ENCODE measurements at regions not wholly inside any gene's neighbourhood (a gene's known extent, or its start where the extent isn't known, plus 50 kb on each side); places are given as distances from the start of the nearest gene placed in this dataset.

DNA sequence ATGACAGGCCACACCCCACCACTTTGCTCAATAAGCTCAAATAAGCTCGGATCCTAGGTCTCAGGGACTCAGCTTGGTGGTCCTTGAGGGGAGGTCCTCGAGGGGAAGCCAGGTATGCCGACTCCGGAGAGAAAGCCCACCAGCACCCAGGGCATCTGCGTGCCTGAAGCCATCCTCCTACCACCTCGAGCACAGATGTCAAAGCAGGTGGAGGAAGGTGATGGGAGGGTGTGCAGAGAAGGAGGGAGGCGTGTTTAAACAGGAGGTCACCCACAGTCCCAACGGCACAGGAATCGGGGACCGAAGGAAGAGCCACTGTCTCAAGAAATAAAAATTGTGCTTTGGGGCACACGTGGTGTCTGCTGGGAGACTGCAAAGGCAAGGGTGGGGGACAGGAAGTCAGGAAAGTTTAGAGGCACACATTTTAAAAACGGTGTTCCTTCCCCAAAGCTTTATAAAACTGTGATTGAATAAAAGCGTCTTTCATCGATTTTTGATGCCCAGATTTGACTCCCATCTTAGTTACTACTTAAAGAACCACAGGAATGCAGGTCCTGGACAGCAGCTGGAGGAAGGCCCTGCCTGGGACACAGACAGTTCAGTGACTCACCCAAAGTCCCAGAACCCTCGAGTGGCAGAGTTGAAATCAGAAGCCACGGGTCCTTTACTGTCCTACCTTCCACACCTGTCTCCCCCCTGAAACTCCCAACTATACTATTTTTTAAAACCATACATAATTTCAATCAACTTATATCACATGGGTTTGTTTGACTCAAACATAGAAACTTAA lies 221.0 kb upstream of the PDE10A start:
- Mint-ChIP-seq H3K4me3 (no peak overlapping the region), H3K4me1 (peaks cover 8% of the 10 kb centered on the region), H3K27ac (ENCODE audit: low read depth) (no peak overlapping the region), H3K36me3 (ENCODE audit: insufficient read depth) (peaks cover 5% of the 10 kb centered on the region), H3K27me3 (peaks cover 23% of the 10 kb centered on the region), H3K9me3 (no peaks in the 10 kb centered on the region)
- DNase-seq (ENCODE audit: low spot score in 2 of 2) (no peak), ATAC-seq (replicated peaks; ENCODE audit: extremely low read depth, poor library complexity, severe bottlenecking) (no peak)

- ATAC-seq (replicated peaks; ENCODE audit: extremely low read depth, poor library complexity, severe bottlenecking), result no peak
- Mint-ChIP-seq H3K27ac (ENCODE audit: low read depth) (no peak overlapping the region), H3K36me3 (ENCODE audit: insufficient read depth) (peaks cover 5% of the 10 kb centered on the region), H3K27me3 (peaks cover 45% of the 10 kb centered on the region), H3K9me3 (no peaks in the 10 kb centered on the region), H3K4me3 (no peak overlapping the region), H3K4me1 (peaks cover 8% of the 10 kb centered on the region)
- no peak for DNase-seq (ENCODE audit: low spot score in 2 of 2)
These were observed 218.8 kb upstream of the PDE10A start for GRCh38 chr6:165881806-165882205.

GRCh38 chr6:165880686-165881085 lies 217.6 kb upstream of the PDE10A start:
- H3K4me1 Mint-ChIP-seq, result peaks cover 8% of the 10 kb centered on the region
- H3K27ac Mint-ChIP-seq (ENCODE audit: low read depth), result no peak overlapping the region
- H3K4me3 Mint-ChIP-seq, result no peak overlapping the region
- DNase-seq (ENCODE audit: low spot score in 2 of 2), result no peak
- no peak for ATAC-seq (replicated peaks; ENCODE audit: extremely low read depth, poor library complexity, severe bottlenecking)
- H3K27me3 Mint-ChIP-seq, result peaks cover 52% of the 10 kb centered on the region
- H3K36me3 Mint-ChIP-seq (ENCODE audit: insufficient read depth), result peaks cover 4% of the 10 kb centered on the region
- no peaks in the 10 kb centered on the region for H3K9me3 Mint-ChIP-seq

- H3K9me3 Mint-ChIP-seq, result no peaks in the 10 kb centered on the region
- H3K36me3 Mint-ChIP-seq (ENCODE audit: insufficient read depth), result peaks cover under 1% of the 10 kb centered on the region
- no peak overlapping the region for H3K4me3 Mint-ChIP-seq
- no peaks in the 10 kb centered on the region for H3K4me1 Mint-ChIP-seq
- ATAC-seq (replicated peaks; ENCODE audit: extremely low read depth, poor library complexity, severe bottlenecking), result no peak
- no peak overlapping the region for H3K27ac Mint-ChIP-seq (ENCODE audit: low read depth)
- peaks cover 52% of the 10 kb centered on the region for H3K27me3 Mint-ChIP-seq
- DNase-seq (ENCODE audit: low spot score in 2 of 2), result no peak
These were observed 214.7 kb upstream of the PDE10A start for GRCh38 chr6:165877773-165878172.

- H3K4me1 Mint-ChIP-seq, result no peaks in the 10 kb centered on the region
- ATAC-seq (replicated peaks; ENCODE audit: extremely low read depth, poor library complexity, severe bottlenecking) (no peak), DNase-seq (ENCODE audit: low spot score in 2 of 2) (no peak)
- no peaks in the 10 kb centered on the region for H3K36me3 Mint-ChIP-seq (ENCODE audit: insufficient read depth)
- no peak overlapping the region for H3K27ac Mint-ChIP-seq (ENCODE audit: low read depth)
- H3K27me3 Mint-ChIP-seq, result peaks cover 50% of the 10 kb centered on the region
- no peaks in the 10 kb centered on the region for H3K9me3 Mint-ChIP-seq
- H3K4me3 Mint-ChIP-seq, result no peak overlapping the region
These were observed 214.2 kb upstream of the PDE10A start for GRCh38 chr6:165877192-165877591.

- no peaks in the 10 kb centered on the region for H3K36me3 Mint-ChIP-seq (ENCODE audit: insufficient read depth)
- no peak overlapping the region for H3K4me3 Mint-ChIP-seq
- DNase-seq (ENCODE audit: low spot score in 2 of 2) (no peak), ATAC-seq (replicated peaks; ENCODE audit: extremely low read depth, poor library complexity, severe bottlenecking) (no peak)
- no peaks in the 10 kb centered on the region for H3K4me1 Mint-ChIP-seq
- H3K27ac Mint-ChIP-seq (ENCODE audit: low read depth), result no peak overlapping the region
- H3K27me3 Mint-ChIP-seq, result peaks cover 48% of the 10 kb centered on the region
- H3K9me3 Mint-ChIP-seq, result no peaks in the 10 kb centered on the region
These were observed 213.5 kb upstream of the PDE10A start for GRCh38 chr6:165876588-165876987.

GRCh38 chr6:165875946-165876345 lies 212.9 kb upstream of the PDE10A start:
- peaks cover 53% of the 10 kb centered on the region for H3K27me3 Mint-ChIP-seq
- no peaks in the 10 kb centered on the region for H3K9me3 Mint-ChIP-seq
- no peaks in the 10 kb centered on the region for H3K4me1 Mint-ChIP-seq
- H3K27ac Mint-ChIP-seq (ENCODE audit: low read depth), result no peak overlapping the region
- no peaks in the 10 kb centered on the region for H3K36me3 Mint-ChIP-seq (ENCODE audit: insufficient read depth)
- DNase-seq (ENCODE audit: low spot score in 2 of 2) (no peak), ATAC-seq (replicated peaks; ENCODE audit: extremely low read depth, poor library complexity, severe bottlenecking) (no peak)
- no peak overlapping the region for H3K4me3 Mint-ChIP-seq

- Mint-ChIP-seq H3K9me3 (peaks cover 11% of the 10 kb centered on the region), H3K27ac (ENCODE audit: low read depth) (no peak overlapping the region), H3K4me1 (no peaks in the 10 kb centered on the region), H3K36me3 (ENCODE audit: insufficient read depth) (no peaks in the 10 kb centered on the region), H3K4me3 (no peak overlapping the region), H3K27me3 (peaks cover 67% of the 10 kb centered on the region)
- ATAC-seq (replicated peaks; ENCODE audit: extremely low read depth, poor library complexity, severe bottlenecking) (no peak), DNase-seq (ENCODE audit: low spot score in 2 of 2) (no peak)
These were observed 210.9 kb upstream of the PDE10A start for GRCh38 chr6:165873976-165874375.

- Mint-ChIP-seq H3K4me3 (no peak overlapping the region), H3K36me3 (ENCODE audit: insufficient read depth) (no peaks in the 10 kb centered on the region), H3K27ac (ENCODE audit: low read depth) (no peak overlapping the region), H3K4me1 (no peaks in the 10 kb centered on the region), H3K27me3 (peaks cover 67% of the 10 kb centered on the region), H3K9me3 (peaks cover 11% of the 10 kb centered on the region)
- no peak for ATAC-seq (replicated peaks; ENCODE audit: extremely low read depth, poor library complexity, severe bottlenecking)
- no peak for DNase-seq (ENCODE audit: low spot score in 2 of 2)
These were observed 209.8 kb upstream of the PDE10A start for GRCh38 chr6:165872811-165873210.

DNA sequence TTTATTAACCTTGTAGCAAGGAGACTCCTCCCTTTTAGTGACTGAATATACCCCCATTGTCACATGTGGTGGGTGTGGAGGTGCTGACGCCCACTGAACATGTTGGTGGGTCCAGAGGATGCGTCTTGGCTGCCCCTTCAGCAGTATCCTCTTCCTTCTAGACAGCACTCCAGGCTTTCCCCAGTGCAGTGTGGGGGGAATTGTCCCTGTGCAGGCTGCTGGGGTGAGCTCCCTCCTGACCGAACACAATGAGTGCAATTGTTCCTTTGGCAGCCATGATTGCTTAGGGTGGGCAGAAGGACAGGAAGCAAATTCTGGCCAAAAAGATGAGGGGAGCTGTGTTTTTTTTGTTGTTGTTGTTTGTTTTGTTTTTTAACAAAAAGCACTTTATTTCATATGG lies 209.3 kb upstream of the PDE10A start:
- peaks cover 11% of the 10 kb centered on the region for H3K9me3 Mint-ChIP-seq
- no peaks in the 10 kb centered on the region for H3K4me1 Mint-ChIP-seq
- no peak overlapping the region for H3K27ac Mint-ChIP-seq (ENCODE audit: low read depth)
- no peak overlapping the region for H3K4me3 Mint-ChIP-seq
- no peaks in the 10 kb centered on the region for H3K36me3 Mint-ChIP-seq (ENCODE audit: insufficient read depth)
- peaks cover 66% of the 10 kb centered on the region for H3K27me3 Mint-ChIP-seq
- no peak for DNase-seq (ENCODE audit: low spot score in 2 of 2)
- no peak for ATAC-seq (replicated peaks; ENCODE audit: extremely low read depth, poor library complexity, severe bottlenecking)

DNA sequence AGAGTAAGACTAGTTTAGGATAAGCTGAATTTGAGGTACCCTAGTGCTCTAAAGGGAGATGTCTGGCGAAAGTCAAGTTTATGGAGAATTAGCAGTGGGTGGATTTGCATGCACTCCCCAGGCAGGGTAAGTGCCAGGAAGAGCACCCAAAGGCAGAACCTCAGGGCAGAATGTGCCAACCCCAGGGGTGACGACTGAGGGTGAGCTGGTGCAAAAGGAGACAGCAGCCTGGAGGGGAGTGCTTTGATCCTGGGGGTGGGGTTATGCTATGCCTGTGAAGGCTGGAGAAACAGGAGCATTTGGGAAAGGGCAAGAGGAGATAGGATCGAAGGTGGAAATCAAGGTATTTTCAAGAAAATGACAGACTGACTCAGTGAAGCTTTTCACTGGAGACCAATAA lies 208.5 kb upstream of the PDE10A start:
- H3K4me3 Mint-ChIP-seq, result no peak overlapping the region
- peaks cover 11% of the 10 kb centered on the region for H3K9me3 Mint-ChIP-seq
- H3K4me1 Mint-ChIP-seq, result no peaks in the 10 kb centered on the region
- DNase-seq (ENCODE audit: low spot score in 2 of 2) (no peak), ATAC-seq (replicated peaks; ENCODE audit: extremely low read depth, poor library complexity, severe bottlenecking) (no peak)
- H3K27ac Mint-ChIP-seq (ENCODE audit: low read depth), result no peak overlapping the region
- no peaks in the 10 kb centered on the region for H3K36me3 Mint-ChIP-seq (ENCODE audit: insufficient read depth)
- H3K27me3 Mint-ChIP-seq, result peaks cover 67% of the 10 kb centered on the region

DNA sequence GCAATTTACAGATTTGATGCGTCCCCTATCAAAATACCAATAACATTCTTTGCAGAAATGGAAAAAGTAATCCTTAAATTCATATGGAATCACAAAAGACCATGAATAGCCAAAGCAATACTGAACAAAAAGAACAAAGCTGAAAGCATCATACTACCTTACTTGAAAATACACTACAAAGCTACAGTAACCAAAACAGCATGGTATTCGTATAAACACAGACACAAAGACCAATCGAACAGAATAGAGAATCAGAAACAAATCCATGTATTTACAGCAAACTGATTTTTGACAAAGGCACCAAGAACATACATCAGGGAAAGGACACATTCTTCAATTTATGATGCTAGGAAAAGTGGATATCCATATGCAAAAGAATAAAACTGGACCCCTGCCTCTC lies 206.5 kb upstream of the PDE10A start:
- Mint-ChIP-seq H3K36me3 (ENCODE audit: insufficient read depth) (no peaks in the 10 kb centered on the region), H3K4me3 (no peak overlapping the region), H3K4me1 (no peaks in the 10 kb centered on the region), H3K27ac (ENCODE audit: low read depth) (no peak overlapping the region), H3K27me3 (peaks cover 67% of the 10 kb centered on the region), H3K9me3 (peaks cover 11% of the 10 kb centered on the region)
- DNase-seq (ENCODE audit: low spot score in 2 of 2) (no peak), ATAC-seq (replicated peaks; ENCODE audit: extremely low read depth, poor library complexity, severe bottlenecking) (no peak)

DNA sequence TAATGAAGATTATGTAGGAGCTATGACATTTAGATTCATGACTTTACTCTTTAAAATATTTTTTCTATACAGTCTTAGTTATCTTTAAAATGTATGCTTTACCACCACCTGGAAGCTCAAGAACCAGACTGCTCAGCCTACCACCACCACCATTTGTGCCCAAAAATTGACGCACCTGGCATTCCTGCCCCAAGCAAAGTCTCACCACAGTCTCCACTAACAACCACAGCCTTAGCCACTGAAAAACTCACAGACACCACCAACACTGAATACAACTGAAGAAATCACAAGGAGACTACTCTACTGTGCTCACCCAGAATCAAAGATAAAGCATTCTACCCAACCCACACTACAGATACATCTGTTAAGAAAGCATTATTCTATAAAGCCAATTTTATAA lies 201.9 kb upstream of the PDE10A start:
- no peaks in the 10 kb centered on the region for H3K36me3 Mint-ChIP-seq (ENCODE audit: insufficient read depth)
- peaks cover 7% of the 10 kb centered on the region for H3K9me3 Mint-ChIP-seq
- ATAC-seq (replicated peaks; ENCODE audit: extremely low read depth, poor library complexity, severe bottlenecking), result no peak
- no peak overlapping the region for H3K4me3 Mint-ChIP-seq
- peaks cover 78% of the 10 kb centered on the region for H3K27me3 Mint-ChIP-seq
- no peak for DNase-seq (ENCODE audit: low spot score in 2 of 2)
- H3K4me1 Mint-ChIP-seq, result no peaks in the 10 kb centered on the region
- no peak overlapping the region for H3K27ac Mint-ChIP-seq (ENCODE audit: low read depth)

Data from central memory CD8-positive, alpha-beta T cell (primary cell).